ENCODE measurements at regions not wholly inside any gene's neighbourhood (a gene's known extent, or its start where the extent isn't known, plus 50 kb on each side); places are given as distances from the start of the nearest gene placed in this dataset.

- TF ChIP-seq CTCFL (IDR thresholded peaks at IDR 0.05; ENCODE audit: borderline replicate concordance, insufficient read depth, low read depth, low read length, poor library complexity, severe bottlenecking) (no peak), CTCF (IDR thresholded peaks at IDR 0.05 in 2 of 3, conservative IDR thresholded peaks at IDR 0.05 in 1 of 3; ENCODE audit: insufficient read depth in 2 of 3, low read depth in 1 of 3, low read length in 3 of 3) (no peak), SMC3 (conservative IDR thresholded peaks at IDR 0.05; ENCODE audit: insufficient read depth, low read depth, low read length) (no peak), ZNF140 (CRISPR knock-in tag; IDR thresholded peaks at IDR 0.05) (no peak), RBFOX2 (IDR thresholded peaks at IDR 0.05; ENCODE audit: low read depth, low read length) (no peak), SPI1 (IDR thresholded peaks at IDR 0.05; ENCODE audit: borderline replicate concordance, low read depth, low read length) (no peak), GTF2F1 (IDR thresholded peaks at IDR 0.05; ENCODE audit: low read depth, low read length) (no peak), CREB1 (IDR thresholded peaks at IDR 0.05) (no peak), CREB1 (CRISPR knock-in tag; IDR thresholded peaks at IDR 0.05) (no peak), RBM39 (optimal IDR thresholded peaks at IDR 0.05; ENCODE audit: low read depth, low read length) (no peak), TAF1 (IDR thresholded peaks at IDR 0.05; ENCODE audit: control insufficient read depth, extremely low read depth, insufficient read depth, low read length, severe bottlenecking) (no peak), ZKSCAN1 (IDR thresholded peaks at IDR 0.05; ENCODE audit: low read depth, low read length) (no peak), SRF (CRISPR knock-in tag; IDR thresholded peaks at IDR 0.05) (no peak), GABPB1 (CRISPR knock-in tag; IDR thresholded peaks at IDR 0.05) (no peak)
Measured at GRCh38 chr5:121158451-121158850, 693.2 kb upstream of the FTMT start.

Measured in K562 (cell line).